PC-3 (cell line): ENCODE measurements at regions not wholly inside any gene's neighbourhood (a gene's known extent, or its start where the extent isn't known, plus 50 kb on each side); places are given as distances from the start of the nearest gene placed in this dataset.
"Not testable (repeated sequence)": the region's sequence is repeated elsewhere in the genome, so short reads cannot be mapped to it uniquely, and the experiment has no call there.

Experiments used
- CTCF ChIP-seq: fragments of 300-600 bp; sonication (generic); conservative IDR thresholded peaks from 2 replicates; pipeline ENCODE4 v1.5.1; 2017; ENCODE audit warnings: antibody characterized with exemption, low read depth, mild to moderate bottlenecking, low read length
- EZH2phosphoT487 ChIP-seq: fragments of 300-600 bp; sonication (generic); IDR thresholded peaks from 2 replicates; pipeline ENCODE4 v1.6.1; 2018; ENCODE audit warnings: mild to moderate bottlenecking, antibody characterized with exemption, low read length, borderline replicate concordance

GRCh38 chr2:166743482-166743881, 144.8 kb upstream of the XIRP2 start:
- TF ChIP-seq CTCF, EZH2phosphoT487: not testable (repeated sequence)
